RKO (cell line): ENCODE measurements at regions not wholly inside any gene's neighbourhood (a gene's known extent, or its start where the extent isn't known, plus 50 kb on each side); places are given as distances from the start of the nearest gene placed in this dataset.
"Not testable (repeated sequence)": the region's sequence is repeated elsewhere in the genome, so short reads cannot be mapped to it uniquely, and the experiment has no call there.

Experiments used
- DNase-seq: peaks from one replicate; pipeline ENCODE4 v3.0.0-alpha.2; 2016; ENCODE audit warnings: low spot score

DNA sequence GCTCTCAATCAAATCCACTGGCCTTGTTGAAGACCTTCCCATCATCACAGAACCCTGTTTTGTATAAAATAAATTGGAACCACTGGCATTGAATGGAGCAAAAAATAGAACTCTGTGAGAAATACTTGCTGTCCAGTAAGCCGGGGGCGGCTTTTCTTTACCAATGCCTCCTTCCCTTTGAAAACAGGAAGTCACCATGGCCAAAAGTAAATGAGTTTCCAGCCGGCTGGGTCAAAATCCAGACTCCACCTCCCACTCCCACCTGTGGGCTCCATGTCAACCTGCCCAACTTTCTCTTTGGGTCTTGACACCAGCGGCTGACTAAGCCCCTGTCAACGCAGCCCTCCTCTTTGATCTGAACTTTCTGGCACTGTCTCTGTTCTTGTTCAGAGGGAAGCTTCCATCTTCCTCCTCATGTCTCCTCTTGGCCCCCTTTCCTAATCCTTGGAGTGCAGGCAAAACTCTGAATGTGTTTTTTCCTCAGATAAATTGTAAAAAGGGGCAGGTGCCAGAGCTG, 95.2 kb downstream of the TFAP2C start:
- DNase-seq = no peak

GRCh38 chr20:56730003-56730402, 100.9 kb downstream of the TFAP2C start:
- no peak for DNase-seq

- DNase-seq = no peak
These were observed 101.9 kb downstream of the TFAP2C start for GRCh38 chr20:56730996-56731395.

- DNase-seq = no peak
These were observed 102.4 kb downstream of the TFAP2C start for GRCh38 chr20:56731476-56731875.

GRCh38 chr20:56733967-56734366, 104.9 kb downstream of the TFAP2C start:
- DNase-seq = no peak

- no peak for DNase-seq
These were observed 106.1 kb downstream of the TFAP2C start for GRCh38 chr20:56735084-56735642.

DNA sequence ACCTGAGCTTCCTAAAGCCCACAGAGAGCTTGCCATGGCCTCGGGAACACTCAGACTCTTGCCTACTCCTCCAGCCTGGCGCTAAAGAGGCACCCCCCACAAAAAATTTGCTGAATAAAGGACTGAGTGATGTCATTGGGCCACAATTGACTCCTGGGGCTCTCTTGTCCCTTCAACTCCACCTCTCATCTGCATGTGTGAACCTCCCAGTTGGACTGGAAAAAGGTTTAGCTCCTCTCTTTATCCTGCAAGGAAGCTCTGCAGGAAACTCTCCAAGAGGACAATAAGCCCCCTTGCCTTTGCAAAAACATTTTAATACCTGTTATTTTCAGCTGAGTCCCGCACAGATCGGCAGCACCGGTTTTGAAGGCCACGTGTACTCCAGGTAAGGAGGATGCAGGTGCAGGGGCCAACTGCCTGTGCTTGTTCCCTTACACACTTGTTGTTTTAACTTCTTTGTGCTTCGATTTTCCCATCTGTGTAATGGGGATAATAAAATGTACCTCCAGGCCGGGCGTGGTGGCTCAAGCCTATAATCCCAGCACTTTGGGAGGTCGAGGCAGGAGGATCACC, 107.3 kb downstream of the TFAP2C start:
- DNase-seq = no peak

DNA sequence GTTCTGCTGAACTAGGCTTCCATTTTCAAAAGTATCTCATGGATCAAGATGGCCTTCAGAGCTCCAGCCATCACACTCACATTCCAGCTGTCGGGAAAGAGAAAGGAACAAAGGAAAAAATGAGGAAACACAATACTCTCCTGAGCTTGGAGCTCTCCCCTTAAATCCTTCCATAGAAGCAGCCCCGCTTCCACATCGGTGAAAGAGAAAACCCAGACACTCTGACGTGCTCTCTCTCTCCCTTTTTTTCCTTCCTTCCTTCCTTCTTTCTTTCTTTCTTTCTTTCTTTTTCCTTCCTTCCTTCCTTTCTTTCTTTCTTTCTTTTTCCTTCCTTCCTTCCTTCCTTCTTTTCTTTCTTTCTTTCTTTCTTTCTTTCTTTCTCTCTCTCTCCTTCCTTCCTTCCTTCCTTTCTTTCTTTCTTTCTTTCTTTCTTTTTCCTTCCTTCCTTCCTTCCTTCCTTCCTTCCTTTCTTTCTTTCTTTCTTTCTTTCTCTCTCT, 115.3 kb downstream of the TFAP2C start:
- DNase-seq = not testable (repeated sequence)

GRCh38 chr20:56748476-56749377, 119.6 kb downstream of the TFAP2C start:
- DNase-seq = no peak

- no peak for DNase-seq
These were observed 121.3 kb downstream of the TFAP2C start for GRCh38 chr20:56750430-56750829.

DNA sequence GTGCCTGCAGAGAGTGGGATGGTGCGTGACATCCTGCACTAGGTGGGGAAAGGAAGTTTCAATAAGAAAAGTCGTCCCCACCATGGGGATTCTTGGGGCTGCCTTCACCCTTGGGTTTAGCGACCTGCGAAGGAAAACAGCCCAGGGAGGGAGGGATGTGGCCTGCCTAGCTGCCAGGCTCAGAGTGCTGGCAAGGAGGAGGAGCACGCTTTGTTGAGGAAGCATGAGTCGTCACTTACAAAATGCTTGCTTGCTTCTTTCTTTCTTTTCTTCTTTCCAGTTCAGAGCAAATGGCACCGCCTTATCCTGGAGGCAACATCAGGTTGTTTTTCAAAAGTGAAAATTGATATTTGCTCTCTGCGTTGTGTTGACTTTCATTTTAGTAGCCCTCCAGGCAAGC, 123.2 kb downstream of the TFAP2C start:
- no peak for DNase-seq

DNA sequence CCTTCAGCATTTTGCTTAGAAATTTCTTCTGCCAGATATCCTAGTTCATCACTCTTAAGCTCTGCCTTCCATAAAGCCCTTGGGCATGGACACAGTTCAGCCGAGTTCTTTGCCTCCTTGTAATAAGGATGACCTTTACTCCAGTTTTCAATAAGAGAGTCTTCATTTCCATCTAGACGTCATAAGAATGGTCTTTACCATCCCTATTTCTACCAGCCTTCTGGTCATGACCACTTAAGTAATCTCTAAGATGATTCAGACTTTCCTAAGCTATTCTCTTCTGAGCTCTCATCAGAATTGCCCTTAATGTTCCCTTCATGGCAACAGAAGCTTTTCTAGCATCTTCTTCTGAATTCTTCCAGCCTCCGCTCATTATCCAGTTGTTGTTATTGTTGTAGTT, 126.1 kb downstream of the TFAP2C start:
- DNase-seq = no peak

GRCh38 chr20:56756658-56757057, 127.6 kb downstream of the TFAP2C start:
- not testable (repeated sequence) for DNase-seq

DNA sequence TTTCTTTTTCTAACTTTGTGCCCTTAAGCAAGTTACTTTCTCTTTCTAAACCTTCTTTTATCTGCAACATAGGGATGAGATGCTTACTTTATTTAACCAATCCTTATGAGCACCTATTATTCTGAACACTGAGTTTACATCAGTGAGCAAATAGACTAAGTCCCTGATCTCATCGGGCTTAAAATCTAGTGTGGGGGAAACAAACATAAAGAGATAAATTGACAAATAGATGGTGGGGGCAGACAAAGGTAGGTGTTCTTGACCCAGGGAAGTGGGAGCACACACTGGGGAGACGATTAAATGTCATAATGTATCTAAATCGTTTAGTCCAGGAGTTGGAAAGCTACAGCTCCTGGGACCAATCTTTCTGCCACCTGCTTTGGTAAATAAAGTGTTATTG, 129.6 kb downstream of the TFAP2C start:
- DNase-seq = no peak

DNA sequence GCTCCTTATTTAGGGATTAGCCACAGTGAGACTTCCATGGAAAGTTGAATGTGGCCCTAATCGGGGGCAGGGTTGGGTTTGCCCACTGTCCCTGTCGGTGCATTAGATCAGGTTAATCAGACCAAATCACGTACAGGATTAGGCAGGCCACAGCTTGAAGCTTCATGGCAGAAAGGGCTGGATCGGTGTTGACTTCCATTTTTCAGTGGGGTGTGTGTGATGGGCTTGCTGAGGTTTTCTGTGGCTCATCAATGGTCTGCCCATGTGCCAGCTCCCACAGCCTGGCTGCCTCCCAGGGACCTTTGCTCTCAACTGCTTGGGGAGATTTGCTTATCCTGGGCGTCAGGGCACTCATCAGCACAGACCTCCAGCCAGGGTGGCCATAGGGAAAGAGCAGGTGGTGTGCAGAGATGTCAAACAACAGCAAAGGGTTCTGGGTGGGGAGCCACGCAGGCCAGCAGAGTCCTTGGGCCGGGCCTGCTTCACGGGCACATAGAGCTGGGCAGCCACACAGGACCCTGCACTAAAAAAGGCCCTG, 130.7 kb downstream of the TFAP2C start:
- no peak for DNase-seq

GRCh38 chr20:56760610-56761009, 131.5 kb downstream of the TFAP2C start:
- no peak for DNase-seq

- DNase-seq = no peak
These were observed 132.3 kb downstream of the TFAP2C start for GRCh38 chr20:56761393-56761792.

- no peak for DNase-seq
These were observed 133.3 kb downstream of the TFAP2C start for GRCh38 chr20:56762401-56762800.

- no peak for DNase-seq
These were observed 133.7 kb downstream of the TFAP2C start for GRCh38 chr20:56762829-56763228.

DNA sequence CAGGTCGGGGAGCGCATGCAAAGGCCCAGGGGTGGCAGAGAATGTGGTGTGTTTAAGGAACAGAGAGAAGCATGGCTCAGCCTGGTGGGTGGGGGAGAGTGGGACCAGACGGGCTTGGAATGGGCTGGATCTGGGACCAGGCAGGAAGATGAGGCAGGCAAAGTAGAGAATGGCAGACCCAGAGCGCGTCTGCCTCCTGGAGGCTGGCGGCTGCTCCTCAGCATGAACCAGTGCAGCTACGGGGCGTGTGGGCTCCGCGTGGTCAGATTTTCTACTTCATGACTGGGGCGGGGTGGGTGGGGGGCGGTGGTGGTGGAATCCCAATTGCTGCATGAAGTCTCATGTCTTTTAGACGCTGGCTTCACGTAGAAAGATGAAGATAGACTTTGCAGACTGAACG, 135.6 kb downstream of the TFAP2C start:
- no peak for DNase-seq

GRCh38 chr20:56765172-56766073, 136.3 kb downstream of the TFAP2C start:
- DNase-seq = no peak

- DNase-seq = no peak
These were observed 137.4 kb downstream of the TFAP2C start for GRCh38 chr20:56766528-56766927.
